Activated B cell treated with CpG ODN at 0.5 μM for 24 hours (primary cell): ENCODE measurements at regions not wholly inside any gene's neighbourhood (a gene's known extent, or its start where the extent isn't known, plus 50 kb on each side); places are given as distances from the start of the nearest gene placed in this dataset.
"Not testable (repeated sequence)": the region's sequence is repeated elsewhere in the genome, so short reads cannot be mapped to it uniquely, and the experiment has no call there.

Experiments used
- ATAC-seq: fragments of 200-7000 bp; cut with Tn5 transposase; one replicate; pipeline ENCODE4 v1.10.0; 2021; ENCODE audit warnings: low read depth, mild to moderate bottlenecking, moderate library complexity
- CTCF ChIA-PET: fragments of 350-600 bp; sonication (Branson Sonifier 250); formaldehyde crosslinking; loops from one replicate; lab custom pipeline; 2021; ENCODE audit warnings: antibody characterized with exemption; lab: Charles Lee
- POLR2A ChIA-PET: fragments of 350-600 bp; sonication (Branson Sonifier 250); formaldehyde crosslinking; loops from one replicate; lab custom pipeline; 2021; ENCODE audit warnings: antibody characterized with exemption; lab: Charles Lee
- DNase-seq: peaks from one replicate; pipeline ENCODE4 v3.0.0; 2022
- H3K27ac Mint-ChIP-seq: one replicate; pipeline ENCODE4 v1.8.0; 2020; ENCODE audit warnings: mixed read lengths
- H3K27me3 Mint-ChIP-seq: one replicate; pipeline ENCODE4 v1.8.0; 2021; ENCODE audit warnings: mixed read lengths
- H3K36me3 Mint-ChIP-seq: one replicate; pipeline ENCODE4 v1.8.0; 2021; ENCODE audit warnings: low read depth, mixed read lengths
- H3K4me1 Mint-ChIP-seq: one replicate; pipeline ENCODE4 v1.8.0; 2021; ENCODE audit warnings: mixed read lengths
- H3K4me3 Mint-ChIP-seq: one replicate; pipeline ENCODE4 v1.8.0; 2020; ENCODE audit warnings: mild to moderate bottlenecking, mixed read lengths
- H3K9me3 Mint-ChIP-seq: one replicate; pipeline ENCODE4 v1.8.0; 2020; ENCODE audit warnings: mixed read lengths
- intact Hi-C: fragments of 100-400 bp; cut with micrococcal nuclease; formaldehyde crosslinking; loops from one replicate; pipeline ENCODE4 v1.15.1; 2024
- TF ChIP-seq, protein P1 (sequence below): fragments of 200-600 bp; IDR thresholded peaks from one replicate; pipeline ENCODE4 v1.8.0; 2022; ENCODE audit warnings: antibody characterized with exemption, mild to moderate bottlenecking

DNA sequence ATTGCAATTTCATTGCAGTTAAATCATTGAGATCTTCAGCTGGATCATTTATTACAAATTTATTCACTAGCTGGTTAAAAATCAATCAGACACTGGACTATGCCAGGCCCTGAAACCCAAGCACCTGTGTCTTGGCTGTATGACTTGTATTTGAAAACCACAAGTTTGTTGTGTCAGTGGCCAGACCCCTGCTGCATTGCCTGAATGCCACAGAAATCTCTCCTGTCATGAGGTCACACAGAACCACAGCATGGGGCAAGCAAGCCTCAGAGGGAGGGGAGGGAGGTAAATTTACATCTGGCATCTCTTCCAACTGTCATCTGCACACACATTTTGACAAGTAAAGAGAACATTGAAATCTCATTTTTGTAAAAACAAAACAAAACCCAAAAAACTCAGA lies 90.0 kb downstream of the ARRDC3 start:
- H3K27me3 Mint-ChIP-seq: peaks cover 2% of the 10 kb centered on the region
- ATAC-seq (no peak), DNase-seq (no peak)
- ChIA-PET CTCF (interaction anchor here (1.2 kb wide), 1 partner anchor 13 kb away, joined by 3 read pairs; no protein-coding TSS in a partner anchor), POLR2A (no interaction called here)
- H3K9me3 Mint-ChIP-seq: no peaks in the 10 kb centered on the region
- H3K4me3 Mint-ChIP-seq: no peak overlapping the region
- H3K36me3 Mint-ChIP-seq: no peaks in the 10 kb centered on the region
- no peak overlapping the region for H3K27ac Mint-ChIP-seq
- no peaks in the 10 kb centered on the region for H3K4me1 Mint-ChIP-seq
- intact Hi-C loops: no loop called here
- TF ChIP-seq, protein P1, sequence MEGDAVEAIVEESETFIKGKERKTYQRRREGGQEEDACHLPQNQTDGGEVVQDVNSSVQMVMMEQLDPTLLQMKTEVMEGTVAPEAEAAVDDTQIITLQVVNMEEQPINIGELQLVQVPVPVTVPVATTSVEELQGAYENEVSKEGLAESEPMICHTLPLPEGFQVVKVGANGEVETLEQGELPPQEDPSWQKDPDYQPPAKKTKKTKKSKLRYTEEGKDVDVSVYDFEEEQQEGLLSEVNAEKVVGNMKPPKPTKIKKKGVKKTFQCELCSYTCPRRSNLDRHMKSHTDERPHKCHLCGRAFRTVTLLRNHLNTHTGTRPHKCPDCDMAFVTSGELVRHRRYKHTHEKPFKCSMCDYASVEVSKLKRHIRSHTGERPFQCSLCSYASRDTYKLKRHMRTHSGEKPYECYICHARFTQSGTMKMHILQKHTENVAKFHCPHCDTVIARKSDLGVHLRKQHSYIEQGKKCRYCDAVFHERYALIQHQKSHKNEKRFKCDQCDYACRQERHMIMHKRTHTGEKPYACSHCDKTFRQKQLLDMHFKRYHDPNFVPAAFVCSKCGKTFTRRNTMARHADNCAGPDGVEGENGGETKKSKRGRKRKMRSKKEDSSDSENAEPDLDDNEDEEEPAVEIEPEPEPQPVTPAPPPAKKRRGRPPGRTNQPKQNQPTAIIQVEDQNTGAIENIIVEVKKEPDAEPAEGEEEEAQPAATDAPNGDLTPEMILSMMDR: no peak

DNA sequence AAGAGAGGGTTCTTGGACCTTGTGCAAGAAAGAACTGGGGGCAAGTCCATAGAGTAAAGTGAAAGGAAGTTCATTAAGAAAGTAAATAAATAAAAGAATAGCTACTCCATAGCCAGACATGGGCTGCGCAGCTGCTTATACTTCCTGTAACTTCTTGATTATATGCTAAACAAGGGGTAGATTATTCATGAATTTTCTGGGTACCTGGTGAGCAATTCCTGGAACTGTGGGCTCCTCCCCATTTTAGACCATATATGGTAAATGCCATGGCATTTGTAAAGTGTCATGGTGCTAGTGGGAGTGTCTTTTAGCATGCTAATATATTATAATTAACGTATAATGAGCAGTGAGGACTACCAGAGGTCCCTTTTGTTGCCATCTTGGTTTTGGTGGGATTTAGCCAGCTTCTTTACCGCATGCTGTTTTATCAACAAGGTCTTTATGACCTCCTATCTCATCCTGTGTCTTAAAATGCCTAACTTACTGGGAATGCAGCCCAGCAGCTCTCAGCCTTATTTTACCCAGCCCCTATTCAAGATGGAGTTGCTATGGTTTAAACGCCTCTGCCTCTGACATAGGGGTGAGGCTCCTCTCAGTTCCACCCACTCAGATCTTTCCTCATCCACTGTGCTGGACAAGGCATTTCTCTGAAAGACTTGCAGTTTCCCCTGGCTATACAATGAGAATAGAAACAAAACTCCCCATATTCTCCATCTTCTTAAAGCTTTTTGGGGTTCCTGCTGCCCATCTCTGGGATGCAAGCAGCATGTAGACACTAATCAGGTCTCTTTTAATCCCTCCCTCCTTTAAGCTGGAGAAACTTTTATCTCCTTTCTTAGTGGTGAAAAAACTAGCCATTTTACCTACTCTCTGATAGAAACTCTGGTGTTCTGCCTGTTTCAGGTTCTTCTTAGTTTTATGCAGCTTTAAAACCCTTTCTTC lies 91.2 kb downstream of the ARRDC3 start:
- Mint-ChIP-seq H3K36me3 (no peaks in the 10 kb centered on the region), H3K9me3 (no peaks in the 10 kb centered on the region), H3K4me1 (no peaks in the 10 kb centered on the region), H3K4me3 (no peak overlapping the region), H3K27ac (no peak overlapping the region), H3K27me3 (peaks cover 2% of the 10 kb centered on the region)
- intact Hi-C loops: no loop called here
- POLR2A ChIA-PET: no interaction called here
- CTCF ChIA-PET: interaction anchor here (1.2 kb wide), 1 partner anchor 11 kb away, joined by 3 read pairs; no protein-coding TSS in a partner anchor
- TF ChIP-seq, protein P1: no peak
- ATAC-seq (no peak), DNase-seq (no peak)

DNA sequence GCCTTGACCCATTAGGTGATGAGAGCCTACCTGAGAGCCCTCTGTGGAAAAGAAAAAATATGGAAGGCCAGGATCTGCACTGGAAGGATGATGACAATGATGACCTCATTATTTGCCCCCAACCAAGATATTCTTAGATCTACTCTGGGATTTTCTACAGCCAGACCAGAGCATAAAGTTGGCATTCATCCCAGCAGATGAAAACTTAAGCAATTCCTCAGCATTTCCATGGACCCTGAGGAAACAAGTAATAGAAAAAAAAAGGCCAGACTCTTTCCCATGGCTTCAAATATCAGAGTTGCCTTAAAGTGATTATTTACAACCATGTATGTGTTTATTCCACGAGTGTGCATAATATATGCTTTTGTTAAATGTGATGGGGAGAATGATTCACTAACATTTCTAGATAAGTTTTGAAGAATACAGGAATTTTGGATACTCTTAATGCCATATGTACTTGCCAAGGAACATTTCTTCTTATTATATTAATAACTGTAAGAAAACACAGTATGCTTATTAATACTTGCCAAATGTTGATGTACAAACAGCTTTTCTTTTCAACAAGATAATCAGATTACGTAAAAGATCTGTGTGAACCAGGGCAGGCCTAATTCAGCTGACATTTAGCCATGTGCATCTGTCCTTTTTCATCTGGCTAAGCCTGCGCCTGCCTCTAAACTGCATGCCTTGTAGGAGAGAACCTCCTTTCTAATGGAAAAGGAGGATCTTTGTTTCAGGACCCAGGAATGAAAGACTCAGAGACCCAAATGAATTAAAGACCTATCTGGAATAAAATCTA lies 94.8 kb downstream of the ARRDC3 start:
- no peaks in the 10 kb centered on the region for H3K27me3 Mint-ChIP-seq
- H3K27ac Mint-ChIP-seq: no peak overlapping the region
- no peaks in the 10 kb centered on the region for H3K4me1 Mint-ChIP-seq
- ChIA-PET CTCF (no interaction called here), POLR2A (no interaction called here)
- no peaks in the 10 kb centered on the region for H3K36me3 Mint-ChIP-seq
- intact Hi-C loops: no loop called here
- H3K4me3 Mint-ChIP-seq: no peak overlapping the region
- peaks cover 4% of the 10 kb centered on the region for H3K9me3 Mint-ChIP-seq
- TF ChIP-seq, protein P1: no peak
- DNase-seq: no peak
- no peak for ATAC-seq

DNA sequence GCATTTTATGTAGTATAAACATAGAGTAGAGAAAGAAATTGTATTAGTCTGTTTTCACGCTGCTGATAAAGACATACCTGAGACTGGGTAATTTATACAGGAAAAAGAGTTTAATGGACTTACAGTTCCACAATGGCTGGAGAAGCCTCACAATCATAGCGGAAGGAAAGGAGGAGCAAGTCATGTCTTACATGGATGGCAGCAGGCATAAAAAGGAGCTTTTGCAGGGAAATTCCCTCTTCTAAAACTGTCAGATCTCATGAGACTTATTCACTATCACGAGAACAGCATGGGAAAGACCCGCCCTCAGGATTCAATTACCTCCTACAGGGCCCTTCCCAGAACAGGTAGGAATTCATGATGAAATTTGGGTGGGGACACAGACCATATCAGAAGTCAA lies 98.1 kb downstream of the ARRDC3 start:
- intact Hi-C loops, H3K27me3 Mint-ChIP-seq, H3K4me3 Mint-ChIP-seq, H3K27ac Mint-ChIP-seq, H3K9me3 Mint-ChIP-seq, ATAC-seq, H3K36me3 Mint-ChIP-seq, DNase-seq: not testable (repeated sequence)
- H3K4me1 Mint-ChIP-seq: peaks cover 14% of the 10 kb centered on the region
- ChIA-PET CTCF (interaction anchor here (1.6 kb wide), 1 partner anchor 100 kb away, joined by 6 read pairs; no protein-coding TSS in a partner anchor), POLR2A (interaction anchor here (1.0 kb wide), 1 partner anchor 96 kb away, joined by 8 read pairs; no protein-coding TSS in a partner anchor)

DNA sequence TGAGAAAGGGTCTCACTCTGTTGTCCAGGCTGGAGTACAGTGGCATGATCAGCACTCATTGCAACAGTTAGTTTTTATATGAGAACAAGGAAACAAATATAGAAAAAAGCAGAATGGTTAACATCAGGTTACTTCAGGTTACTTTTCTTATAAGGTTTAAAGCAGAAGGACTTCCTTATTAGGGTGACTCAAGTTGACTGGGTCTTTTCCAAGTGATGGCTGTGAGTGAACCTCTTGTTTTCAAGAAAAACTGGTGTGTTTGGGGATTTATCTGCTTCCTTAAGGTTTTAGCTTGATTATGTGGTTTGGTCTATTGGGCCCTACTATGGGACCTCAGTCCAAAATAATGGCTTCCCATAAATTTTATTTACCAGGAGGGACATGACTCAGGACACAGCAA lies 99.2 kb downstream of the ARRDC3 start:
- Mint-ChIP-seq H3K9me3 (peaks cover 4% of the 10 kb centered on the region), H3K27me3 (no peaks in the 10 kb centered on the region), H3K36me3 (no peaks in the 10 kb centered on the region), H3K27ac (no peak overlapping the region), H3K4me1 (peaks cover 21% of the 10 kb centered on the region), H3K4me3 (no peak overlapping the region)
- ChIA-PET POLR2A (interaction anchor here (1.0 to 4.7 kb wide), 2 partner anchors 97 to 98 kb away, joined by 8 to 194 read pairs; partner anchors contain the start of gene ARRDC3), CTCF (interaction anchor here (1.6 kb wide), 1 partner anchor 101 kb away, joined by 6 read pairs; no protein-coding TSS in a partner anchor)
- intact Hi-C loops: no loop called here
- DNase-seq (no peak), ATAC-seq (no peak)
- TF ChIP-seq, protein P1: no peak
